Duodenal mucosa (tissue), 2 donors: ENCODE measurements at regions not wholly inside any gene's neighbourhood (a gene's known extent, or its start where the extent isn't known, plus 50 kb on each side); places are given as distances from the start of the nearest gene placed in this dataset.
"Not testable (repeated sequence)": the region's sequence is repeated elsewhere in the genome, so short reads cannot be mapped to it uniquely, and the experiment has no call there.

Source experiments
- H3K27ac ChIP-seq: one replicate; pipeline ENCODE4 v1.7.0; 2013; ENCODE audit warnings: low read depth, low read length
- H3K27me3 ChIP-seq, 2 donors: one replicate each; pipeline ENCODE4 v1.7.0; 2013; ENCODE audit warnings: low read length in 2 of 2, control low read depth in 1 of 2; ENCODE audit not compliant: insufficient read depth in 2 of 2, control insufficient read depth in 1 of 2
- H3K36me3 ChIP-seq, 2 donors: one replicate each; pipeline ENCODE4 v1.7.0; 2013; ENCODE audit warnings: low read length in 2 of 2, control low read depth in 1 of 2; ENCODE audit not compliant: insufficient read depth in 2 of 2, control insufficient read depth in 1 of 2
- H3K4me1 ChIP-seq, 2 donors: one replicate each; pipeline ENCODE4 v1.7.0; 2013; ENCODE audit warnings: low read length in 2 of 2, control low read depth in 1 of 2; ENCODE audit not compliant: insufficient read depth in 2 of 2, control insufficient read depth in 1 of 2
- H3K4me3 ChIP-seq, 2 donors: one replicate each; pipeline ENCODE4 v1.7.0; 2013; ENCODE audit warnings: low read length in 2 of 2, low read depth in 1 of 2
- H3K9ac ChIP-seq, 2 donors: one replicate each; pipeline ENCODE4 v1.7.0; 2013; ENCODE audit warnings: low read length in 2 of 2, low read depth in 1 of 2
- H3K9me3 ChIP-seq, 2 donors: one replicate each; pipeline ENCODE4 v1.7.0; 2013; ENCODE audit warnings: low read length in 2 of 2, control low read depth in 1 of 2; ENCODE audit not compliant: control insufficient read depth in 1 of 2

DNA sequence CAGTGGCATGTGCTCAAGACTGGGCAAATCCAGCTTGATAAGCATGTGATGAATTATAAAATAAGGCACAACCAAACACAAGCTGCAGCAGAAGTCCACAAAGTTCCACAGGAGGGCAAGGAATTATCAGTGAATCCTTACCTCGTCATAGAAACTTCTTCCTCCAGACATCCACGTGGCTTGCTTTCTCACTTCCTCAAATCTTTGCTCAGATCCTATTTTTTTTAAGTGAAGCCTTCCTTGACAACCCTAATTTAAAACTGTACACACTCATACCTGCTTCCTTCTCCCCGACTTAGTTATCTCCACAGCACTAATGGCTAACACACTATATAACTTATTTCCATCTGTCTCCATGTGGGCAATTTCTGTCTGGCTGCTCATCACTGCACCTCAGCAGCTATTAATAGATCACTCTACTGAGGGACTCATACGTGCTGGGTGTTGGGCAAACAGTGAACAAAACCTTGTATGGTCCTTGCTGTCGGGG, 320.7 kb downstream of the KLF13 start:
- H3K4me1 ChIP-seq, H3K27ac ChIP-seq, H3K9ac ChIP-seq, H3K9me3 ChIP-seq, H3K27me3 ChIP-seq, H3K4me3 ChIP-seq, H3K36me3 ChIP-seq: not testable (repeated sequence)

DNA sequence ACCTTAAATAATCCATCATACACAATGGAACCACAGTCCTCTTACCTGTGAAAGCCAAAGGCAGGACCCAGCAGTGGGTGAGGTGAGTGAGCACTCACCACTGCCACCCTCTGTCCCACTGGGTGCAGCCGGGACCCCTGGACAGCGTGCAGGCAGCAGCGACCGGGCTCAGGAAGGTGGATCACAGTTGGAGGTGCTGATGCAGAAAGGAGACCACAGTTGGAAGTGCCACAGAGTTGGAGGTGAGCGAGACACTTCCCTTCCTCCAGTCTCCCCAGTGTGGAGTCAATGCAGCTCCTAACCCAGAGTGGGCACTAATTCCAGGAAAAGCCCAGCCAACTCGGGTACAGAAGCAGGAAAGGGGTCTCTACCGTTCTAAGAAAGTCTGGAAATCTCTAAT, 323.0 kb downstream of the KLF13 start:
- H3K27ac ChIP-seq, H3K27me3 ChIP-seq, H3K4me3 ChIP-seq, H3K9ac ChIP-seq, H3K36me3 ChIP-seq, H3K9me3 ChIP-seq, H3K4me1 ChIP-seq: not testable (repeated sequence)

DNA sequence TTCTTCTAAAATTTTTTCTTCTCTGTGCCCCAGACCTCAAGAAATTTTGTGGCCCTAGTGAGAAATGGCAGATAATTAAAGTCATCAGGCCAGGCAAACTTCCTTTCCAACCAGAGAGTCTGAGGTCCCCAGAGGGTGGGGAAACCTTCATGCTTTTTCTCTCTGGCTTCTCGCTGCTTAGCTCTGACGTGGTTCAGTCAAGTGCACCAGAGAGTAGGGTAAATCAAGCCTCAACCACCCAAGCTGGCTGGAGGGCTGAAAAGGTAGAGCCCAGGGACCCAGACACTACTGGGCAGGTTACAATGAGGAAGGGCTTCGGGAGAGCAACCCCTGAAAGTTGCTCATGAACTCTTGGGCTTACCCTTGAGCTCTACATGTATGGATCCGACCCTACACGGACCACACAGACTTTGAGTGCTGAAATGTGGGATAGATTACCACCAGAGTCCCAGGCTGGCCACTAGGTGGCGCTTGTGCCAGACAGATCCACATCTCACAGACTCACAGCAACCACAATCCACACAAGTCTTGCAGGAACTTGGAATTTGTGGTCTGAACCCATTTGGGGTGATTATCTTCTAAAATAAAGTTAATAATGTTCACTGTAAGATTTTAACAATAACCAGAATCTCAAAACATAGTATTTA, 323.5 kb downstream of the KLF13 start:
- not testable (repeated sequence) for H3K4me3 ChIP-seq, H3K9ac ChIP-seq, H3K27me3 ChIP-seq

DNA sequence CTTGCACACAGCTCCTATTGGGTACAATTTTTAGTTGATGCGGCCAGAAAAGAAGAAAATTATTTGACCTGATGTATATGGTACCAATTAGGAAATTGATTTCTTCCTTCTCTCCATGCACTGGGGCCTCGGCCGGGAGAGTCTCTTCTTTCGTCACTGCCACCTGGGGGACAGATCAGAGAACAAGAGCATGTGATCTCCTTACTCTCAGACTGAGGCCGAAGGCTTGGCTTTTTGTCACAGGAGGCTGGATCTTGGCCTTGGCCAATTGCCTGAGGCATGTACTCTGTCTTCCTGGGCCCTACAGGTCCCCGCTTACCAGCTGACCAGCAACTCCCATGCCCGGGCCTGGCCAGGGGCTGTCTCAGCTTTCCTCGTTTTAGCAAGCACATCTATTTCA, 330.3 kb downstream of the KLF13 start:
- not testable (repeated sequence) for H3K27ac ChIP-seq, H3K4me3 ChIP-seq, H3K4me1 ChIP-seq, H3K27me3 ChIP-seq, H3K36me3 ChIP-seq, H3K9me3 ChIP-seq, H3K9ac ChIP-seq

More for the DNA sequence above, 323.5 kb downstream of the KLF13 start:
- H3K4me1 ChIP-seq, H3K9me3 ChIP-seq, H3K36me3 ChIP-seq, H3K27ac ChIP-seq: not testable (repeated sequence)

DNA sequence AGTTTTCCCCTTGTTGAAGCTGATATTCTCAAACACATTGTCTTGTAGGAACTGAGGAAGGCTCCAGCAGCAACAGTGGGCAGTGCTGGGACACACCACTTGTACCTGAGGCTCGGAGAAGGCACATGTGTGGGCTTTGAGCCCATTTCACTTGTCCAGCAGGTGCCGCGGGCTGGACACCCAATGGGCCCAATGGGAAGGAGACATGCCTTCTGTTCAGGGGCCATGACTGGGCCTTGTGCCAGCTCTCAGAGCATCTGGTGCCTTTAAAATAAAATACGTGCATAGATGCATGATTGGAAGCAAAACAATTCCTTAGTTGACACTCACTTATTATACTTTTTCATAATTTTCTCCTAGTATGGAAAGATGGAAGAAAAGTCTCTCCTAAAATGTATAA, 334.2 kb downstream of the KLF13 start:
- Histone ChIP-seq H3K36me3 (no peaks in the 10 kb centered on the region), H3K27me3 (no peaks in the 10 kb centered on the region), H3K9ac (no peak overlapping the region), H3K9me3 (no peaks in the 10 kb centered on the region), H3K4me3 (no peak overlapping the region), H3K27ac (no peak overlapping the region), H3K4me1 (no peaks in the 10 kb centered on the region)

DNA sequence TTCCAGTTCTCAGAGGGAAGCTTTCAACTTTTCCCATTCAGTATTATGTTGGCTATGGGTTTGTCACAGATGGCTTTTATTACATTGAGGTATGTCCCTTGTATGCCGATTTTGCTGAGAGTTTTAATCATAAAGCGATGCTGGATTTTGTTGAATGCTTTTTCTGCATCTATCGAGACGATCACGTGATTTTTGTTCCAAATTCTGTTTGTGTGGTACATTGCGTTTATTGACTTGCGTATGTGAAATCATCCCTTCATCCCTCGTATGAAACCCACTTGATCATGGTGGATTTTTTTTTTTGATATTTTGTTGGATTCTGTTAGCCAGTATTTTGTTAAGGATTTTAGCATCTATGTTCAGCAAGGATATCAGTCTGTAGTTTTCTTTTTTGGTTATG, 339.1 kb downstream of the KLF13 start:
- not testable (repeated sequence) for H3K27ac ChIP-seq, H3K27me3 ChIP-seq, H3K36me3 ChIP-seq, H3K9ac ChIP-seq, H3K4me1 ChIP-seq, H3K9me3 ChIP-seq, H3K4me3 ChIP-seq

DNA sequence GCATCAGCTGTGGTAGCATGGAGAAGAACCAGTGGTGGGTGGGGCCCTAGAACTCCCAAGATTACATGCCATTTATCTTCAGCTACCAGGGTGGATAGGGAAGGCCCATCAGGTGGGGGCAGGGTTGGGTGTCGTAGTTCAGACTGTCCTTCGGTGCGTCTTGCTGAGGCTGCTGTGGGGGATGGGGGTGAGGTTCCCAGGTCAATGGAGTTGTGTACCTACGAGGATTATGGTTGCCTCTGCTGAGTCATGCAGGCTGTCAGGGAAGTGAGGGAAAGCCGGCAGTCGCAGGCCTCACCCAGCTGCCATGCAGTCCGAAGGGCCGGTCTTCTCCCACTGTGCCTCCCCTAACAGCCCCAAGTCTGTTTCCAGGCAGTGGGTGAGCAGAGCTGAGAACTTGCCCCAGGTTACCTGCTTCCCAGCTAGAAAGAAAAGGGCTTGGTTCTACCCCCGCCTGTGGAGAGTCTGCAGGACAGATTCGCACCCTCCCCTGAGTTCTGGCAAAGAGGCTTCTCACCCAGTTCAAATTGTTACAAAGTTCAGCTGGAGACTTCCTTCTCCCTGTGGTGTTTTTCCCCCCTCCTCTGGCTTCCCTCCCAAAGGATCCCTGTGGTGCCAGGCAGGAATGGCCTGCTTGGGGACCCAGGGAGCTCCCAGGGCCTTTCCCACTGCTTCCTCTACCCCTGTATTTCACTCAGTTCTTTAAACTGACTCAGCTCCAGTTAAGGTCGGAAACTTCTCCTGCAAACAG, 342.7 kb downstream of the KLF13 start:
- H3K9ac ChIP-seq, H3K27me3 ChIP-seq, H3K36me3 ChIP-seq, H3K9me3 ChIP-seq, H3K4me3 ChIP-seq, H3K27ac ChIP-seq, H3K4me1 ChIP-seq: not testable (repeated sequence)

DNA sequence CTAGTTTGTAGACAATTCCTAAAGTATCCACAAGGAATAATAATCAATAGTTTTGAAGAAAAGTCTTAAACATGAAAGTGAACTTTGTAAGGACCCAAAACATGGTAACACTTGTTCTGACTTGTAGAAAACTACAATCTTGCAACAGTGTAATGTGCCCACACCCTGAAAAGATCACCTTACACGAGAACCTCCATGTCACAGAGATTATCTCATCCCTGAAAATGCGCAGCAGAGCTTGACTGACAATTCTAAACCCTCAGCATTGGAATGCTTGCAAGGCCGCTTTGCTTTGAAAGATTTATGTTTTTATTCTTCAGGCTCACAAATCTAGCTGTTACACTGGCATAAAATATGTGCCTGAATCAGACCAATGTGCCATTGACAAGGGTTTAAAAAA, 346.6 kb downstream of the KLF13 start:
- H3K27ac ChIP-seq, H3K4me1 ChIP-seq, H3K36me3 ChIP-seq, H3K9me3 ChIP-seq, H3K27me3 ChIP-seq, H3K9ac ChIP-seq, H3K4me3 ChIP-seq: not testable (repeated sequence)

DNA sequence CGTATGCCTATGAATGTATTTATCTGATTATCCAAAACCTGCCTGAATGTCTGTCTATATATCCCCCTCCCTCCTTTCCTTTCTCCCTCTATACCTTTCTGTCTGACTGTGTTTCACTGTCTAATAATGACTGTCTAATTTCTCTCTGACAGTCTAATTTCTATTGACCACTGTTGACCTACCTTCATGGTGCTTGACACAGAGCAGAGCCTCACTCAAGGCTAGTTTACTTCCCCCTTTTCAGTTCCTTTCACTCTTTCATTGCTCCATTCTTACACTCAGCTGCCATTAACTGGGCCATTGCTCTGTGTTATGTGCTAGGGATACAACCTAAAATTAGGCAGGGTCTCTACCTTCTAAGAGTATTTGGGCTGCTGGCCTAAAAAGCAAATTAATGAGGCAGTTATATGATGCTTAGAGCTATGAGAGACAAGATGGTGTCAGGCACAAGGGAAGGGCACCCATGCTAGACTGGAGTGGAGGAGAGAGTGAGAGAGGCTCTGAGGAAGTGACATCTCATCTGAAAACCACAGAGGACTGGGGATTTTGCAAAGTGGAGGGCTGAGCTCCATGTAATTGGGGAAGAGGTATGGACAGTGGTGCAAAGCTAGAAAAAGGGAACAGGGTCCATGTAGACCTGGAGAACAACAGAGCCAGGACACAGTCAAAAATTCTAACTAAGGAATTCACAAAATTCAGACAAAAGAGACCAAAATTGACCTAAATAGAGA, 348.6 kb upstream of the CHRNA7 start:
- not testable (repeated sequence) for H3K4me1 ChIP-seq, H3K4me3 ChIP-seq, H3K9me3 ChIP-seq, H3K36me3 ChIP-seq, H3K27me3 ChIP-seq, H3K27ac ChIP-seq, H3K9ac ChIP-seq

DNA sequence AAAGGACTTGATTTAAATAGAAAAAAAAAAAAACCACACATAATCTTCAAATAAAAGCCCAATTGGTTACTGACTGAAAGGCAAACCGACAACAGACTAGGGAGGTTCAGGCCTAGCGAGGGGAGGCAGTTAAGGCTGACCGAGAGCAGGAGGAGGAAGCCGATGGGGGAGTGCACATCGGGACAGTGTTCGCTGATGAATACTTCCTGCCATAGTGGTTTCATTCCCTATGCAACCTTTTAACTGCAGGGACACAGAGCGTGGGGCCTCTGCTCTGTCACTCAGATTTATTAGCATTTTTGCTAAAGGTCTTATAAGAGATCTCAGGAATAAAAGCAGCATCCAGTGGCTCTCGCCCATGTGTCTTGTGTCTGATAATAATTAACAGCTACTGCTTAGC, 343.2 kb upstream of the CHRNA7 start:
- H3K27ac ChIP-seq, H3K4me1 ChIP-seq, H3K4me3 ChIP-seq, H3K27me3 ChIP-seq, H3K9ac ChIP-seq, H3K9me3 ChIP-seq, H3K36me3 ChIP-seq: not testable (repeated sequence)
